Prostate gland (tissue), 2 donors: ENCODE measurements at regions not wholly inside any gene's neighbourhood (a gene's known extent, or its start where the extent isn't known, plus 50 kb on each side); places are given as distances from the start of the nearest gene placed in this dataset.
"Not testable (repeated sequence)": the region's sequence is repeated elsewhere in the genome, so short reads cannot be mapped to it uniquely, and the experiment has no call there.

ENCODE experiments used
- DNase-seq: peaks from one replicate; pipeline ENCODE4 v3.0.0-alpha.2; 2019; ENCODE audit warnings: low spot score
- H3K27ac ChIP-seq, 2 donors: fragments of 200-600 bp; sonication (generic); 2 replicates each; pipeline ENCODE4 v1.5.1; 2017 to 2019
- H3K27me3 ChIP-seq: fragments of 200-600 bp; sonication (generic); replicated peaks from 2 replicates; pipeline ENCODE4 v1.5.1; 2019; ENCODE audit not compliant: insufficient read depth
- H3K36me3 ChIP-seq, 2 donors: fragments of 200-600 bp; sonication (generic); 1 replicate in 1 of 2; 2 replicates in 1 of 2; pipeline versions ENCODE4 v1.5.1 to v1.8.1; 2017 to 2019
- H3K4me1 ChIP-seq: fragments of 200-600 bp; sonication (generic); replicated peaks from 2 replicates; pipeline ENCODE4 v1.5.1; 2019
- H3K4me3 ChIP-seq, 2 donors: fragments of 200-600 bp; sonication (generic); 2 replicates each; pipeline ENCODE4 v1.5.1; 2017 to 2019
- H3K9me3 ChIP-seq: fragments of 200-600 bp; sonication (generic); 2 replicates; pipeline ENCODE4 v1.5.1; 2017
- POLR2A ChIP-seq: fragments of 450-650 bp; IDR thresholded peaks from one replicate; pipeline ENCODE4 v1.6.1; 2016; ENCODE audit warnings: antibody characterized with exemption, mild to moderate bottlenecking
- POLR2AphosphoS5 ChIP-seq: sonication (generic); formaldehyde crosslinking; IDR thresholded peaks from one replicate; pipeline ENCODE4 v1.6.1; 2017; ENCODE audit warnings: antibody characterized with exemption
- WGBS: methylation state at CpG from one replicate; pipeline ENCODE4 v1.1.5; 2018; 5-methylcytosine and 5-hydroxymethylcytosine counted together
- intact Hi-C: fragments of 100-400 bp; cut with DNase I; formaldehyde crosslinking; loops from one replicate; pipeline ENCODE4 v1.14.2; 2022
- TF ChIP-seq, protein P1 (sequence below), 4 experiments: fragments of 200-600 bp in 2 of 4; fragments of 450-650 bp in 2 of 4; sonication (generic) in 2 of 4; IDR thresholded peaks; 1 replicate in 3 of 4; 2 replicates in 1 of 4; pipeline ENCODE4 v1.5.1; 2016 to 2019; ENCODE audit warnings: antibody characterized with exemption in 4 of 4, mild to moderate bottlenecking in 2 of 4, moderate library complexity in 2 of 4

DNA sequence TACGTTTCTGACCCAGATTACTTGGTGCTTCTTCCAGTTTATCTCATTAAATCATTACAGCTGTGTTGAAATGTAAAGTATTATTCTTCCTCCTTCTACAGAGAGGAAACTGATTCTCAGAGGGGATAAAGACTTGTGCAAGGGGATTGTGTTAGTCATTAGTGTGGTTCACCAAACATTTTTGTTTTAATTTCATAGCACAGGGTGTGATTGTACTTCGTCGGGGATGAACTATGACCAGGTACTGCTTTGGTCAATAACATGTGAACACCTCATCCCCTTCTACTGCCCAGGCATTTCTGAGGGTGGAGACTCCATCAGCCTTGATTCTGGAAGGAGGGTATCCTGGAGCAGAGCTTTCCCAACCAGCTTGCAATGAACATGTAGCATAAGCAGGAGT is 120.2 kb upstream of the ALX4 start:
- TF ChIP-seq, protein P1, sequence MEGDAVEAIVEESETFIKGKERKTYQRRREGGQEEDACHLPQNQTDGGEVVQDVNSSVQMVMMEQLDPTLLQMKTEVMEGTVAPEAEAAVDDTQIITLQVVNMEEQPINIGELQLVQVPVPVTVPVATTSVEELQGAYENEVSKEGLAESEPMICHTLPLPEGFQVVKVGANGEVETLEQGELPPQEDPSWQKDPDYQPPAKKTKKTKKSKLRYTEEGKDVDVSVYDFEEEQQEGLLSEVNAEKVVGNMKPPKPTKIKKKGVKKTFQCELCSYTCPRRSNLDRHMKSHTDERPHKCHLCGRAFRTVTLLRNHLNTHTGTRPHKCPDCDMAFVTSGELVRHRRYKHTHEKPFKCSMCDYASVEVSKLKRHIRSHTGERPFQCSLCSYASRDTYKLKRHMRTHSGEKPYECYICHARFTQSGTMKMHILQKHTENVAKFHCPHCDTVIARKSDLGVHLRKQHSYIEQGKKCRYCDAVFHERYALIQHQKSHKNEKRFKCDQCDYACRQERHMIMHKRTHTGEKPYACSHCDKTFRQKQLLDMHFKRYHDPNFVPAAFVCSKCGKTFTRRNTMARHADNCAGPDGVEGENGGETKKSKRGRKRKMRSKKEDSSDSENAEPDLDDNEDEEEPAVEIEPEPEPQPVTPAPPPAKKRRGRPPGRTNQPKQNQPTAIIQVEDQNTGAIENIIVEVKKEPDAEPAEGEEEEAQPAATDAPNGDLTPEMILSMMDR (IDR thresholded peaks at IDR 0.05), result no peak
- TF ChIP-seq POLR2AphosphoS5 (no peak), POLR2A (no peak)
- H3K4me1 ChIP-seq, result no peaks in the 10 kb centered on the region
- 41% methylated on average over 3 of the region's 3 CpGs for WGBS
- H3K36me3 ChIP-seq, result no peaks in the 10 kb centered on the region
- peaks cover 10% of the 10 kb centered on the region for H3K27me3 ChIP-seq
- intact Hi-C loops, result no loop called here
- no peak for DNase-seq
- H3K9me3 ChIP-seq, result no peaks in the 10 kb centered on the region
- no peak overlapping the region for H3K27ac ChIP-seq
- no peak overlapping the region for H3K4me3 ChIP-seq

DNA sequence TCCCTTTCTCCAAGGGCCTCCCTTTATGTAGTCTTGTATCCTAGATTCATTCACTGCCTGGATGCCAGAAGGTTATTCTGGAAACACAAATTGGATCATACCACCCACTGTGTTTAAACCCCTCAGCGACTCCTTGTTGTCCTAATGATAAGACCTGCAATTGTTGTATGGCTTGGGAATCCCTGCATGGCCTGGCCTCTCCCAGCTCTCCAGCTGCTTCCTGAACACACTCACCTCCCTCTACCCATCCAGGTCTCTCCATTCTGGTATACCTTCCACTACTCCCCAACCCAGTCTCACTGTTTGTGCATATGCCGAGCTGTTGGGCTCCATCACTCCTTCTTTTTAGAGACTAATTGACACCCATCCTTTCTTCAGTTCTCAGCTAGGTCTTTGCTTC is 124.3 kb upstream of the ALX4 start:
- no peak for DNase-seq
- no peak overlapping the region for H3K27ac ChIP-seq
- no peaks in the 10 kb centered on the region for H3K4me1 ChIP-seq
- peaks cover 5% of the 10 kb centered on the region for H3K27me3 ChIP-seq
- no peaks in the 10 kb centered on the region for H3K36me3 ChIP-seq
- TF ChIP-seq, protein P1 (IDR thresholded peaks at IDR 0.05), result no peak
- no peak for TF ChIP-seq POLR2AphosphoS5
- TF ChIP-seq POLR2A, result no peak
- intact Hi-C loops, result no loop called here
- H3K9me3 ChIP-seq, result no peaks in the 10 kb centered on the region
- WGBS, result 69% methylated on average over 2 of the region's 2 CpGs
- H3K4me3 ChIP-seq, result no peak overlapping the region

DNA sequence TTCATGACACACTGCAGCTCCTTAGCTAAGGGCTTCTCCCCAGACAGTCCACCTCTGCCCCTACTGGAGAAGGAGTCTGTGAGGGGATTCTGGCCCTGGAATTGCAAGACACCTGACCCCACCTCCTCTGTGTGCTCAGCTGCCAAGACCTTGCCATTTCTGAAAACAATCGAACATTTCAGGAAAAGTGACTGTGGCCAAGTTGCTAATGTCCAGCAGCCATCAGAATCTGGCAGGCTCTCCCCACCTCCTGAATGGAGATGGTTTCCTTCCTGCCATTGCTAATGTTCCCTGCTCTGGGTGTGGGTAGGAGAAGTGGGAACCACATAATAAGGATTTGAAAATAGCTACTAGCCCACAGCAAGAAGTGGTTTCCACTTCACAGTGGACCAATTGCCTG is 127.2 kb upstream of the ALX4 start:
- WGBS, result 53% methylated on average over 1 of the region's 1 CpG
- peaks cover 5% of the 10 kb centered on the region for H3K27me3 ChIP-seq
- no peak overlapping the region for H3K27ac ChIP-seq
- intact Hi-C loops, result no loop called here
- TF ChIP-seq POLR2A (no peak), POLR2AphosphoS5 (no peak)
- TF ChIP-seq, protein P1 (IDR thresholded peaks at IDR 0.05), result no peak
- no peaks in the 10 kb centered on the region for H3K4me1 ChIP-seq
- H3K9me3 ChIP-seq, result no peaks in the 10 kb centered on the region
- no peaks in the 10 kb centered on the region for H3K36me3 ChIP-seq
- DNase-seq, result no peak
- no peak overlapping the region for H3K4me3 ChIP-seq

DNA sequence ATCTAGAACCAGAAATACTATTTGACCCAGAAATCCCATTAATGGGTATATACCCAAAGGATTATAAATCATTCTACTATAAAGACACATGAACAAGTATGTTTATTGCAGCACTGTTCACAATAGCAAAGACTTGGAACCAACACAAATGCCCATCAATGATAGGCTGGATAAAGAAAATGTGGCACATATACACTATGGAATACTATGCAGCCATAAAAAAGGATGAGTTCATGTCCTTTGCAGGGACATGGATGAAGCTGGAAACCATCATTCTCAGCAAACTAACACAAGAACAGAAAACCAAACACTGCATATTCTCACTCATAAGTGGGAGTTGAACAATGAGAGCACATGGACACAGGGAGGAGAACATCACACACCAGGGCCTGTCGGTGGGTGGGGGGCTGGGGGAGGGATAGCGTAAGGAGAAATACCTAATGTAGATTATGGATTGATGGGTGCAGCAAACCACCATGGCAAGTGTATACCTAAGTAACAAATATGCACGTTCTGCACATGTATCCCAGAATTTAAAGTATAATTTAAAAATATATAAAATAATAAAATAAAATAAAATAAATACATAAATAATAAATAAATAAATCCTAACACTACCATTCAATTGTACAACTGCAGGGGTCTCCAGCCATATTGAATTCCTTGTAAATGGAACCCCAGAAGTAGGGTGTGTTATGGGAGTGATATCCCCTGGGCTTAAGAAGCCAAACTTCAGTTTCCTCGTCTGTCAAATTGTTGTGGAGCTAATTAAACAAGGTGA is 122.4 kb upstream of the CD82 start:
- H3K27ac ChIP-seq, DNase-seq, H3K36me3 ChIP-seq, H3K27me3 ChIP-seq, H3K4me1 ChIP-seq, intact Hi-C loops, H3K4me3 ChIP-seq, H3K9me3 ChIP-seq: not testable (repeated sequence)
- 77% methylated on average over 4 of the region's 4 CpGs for WGBS

DNA sequence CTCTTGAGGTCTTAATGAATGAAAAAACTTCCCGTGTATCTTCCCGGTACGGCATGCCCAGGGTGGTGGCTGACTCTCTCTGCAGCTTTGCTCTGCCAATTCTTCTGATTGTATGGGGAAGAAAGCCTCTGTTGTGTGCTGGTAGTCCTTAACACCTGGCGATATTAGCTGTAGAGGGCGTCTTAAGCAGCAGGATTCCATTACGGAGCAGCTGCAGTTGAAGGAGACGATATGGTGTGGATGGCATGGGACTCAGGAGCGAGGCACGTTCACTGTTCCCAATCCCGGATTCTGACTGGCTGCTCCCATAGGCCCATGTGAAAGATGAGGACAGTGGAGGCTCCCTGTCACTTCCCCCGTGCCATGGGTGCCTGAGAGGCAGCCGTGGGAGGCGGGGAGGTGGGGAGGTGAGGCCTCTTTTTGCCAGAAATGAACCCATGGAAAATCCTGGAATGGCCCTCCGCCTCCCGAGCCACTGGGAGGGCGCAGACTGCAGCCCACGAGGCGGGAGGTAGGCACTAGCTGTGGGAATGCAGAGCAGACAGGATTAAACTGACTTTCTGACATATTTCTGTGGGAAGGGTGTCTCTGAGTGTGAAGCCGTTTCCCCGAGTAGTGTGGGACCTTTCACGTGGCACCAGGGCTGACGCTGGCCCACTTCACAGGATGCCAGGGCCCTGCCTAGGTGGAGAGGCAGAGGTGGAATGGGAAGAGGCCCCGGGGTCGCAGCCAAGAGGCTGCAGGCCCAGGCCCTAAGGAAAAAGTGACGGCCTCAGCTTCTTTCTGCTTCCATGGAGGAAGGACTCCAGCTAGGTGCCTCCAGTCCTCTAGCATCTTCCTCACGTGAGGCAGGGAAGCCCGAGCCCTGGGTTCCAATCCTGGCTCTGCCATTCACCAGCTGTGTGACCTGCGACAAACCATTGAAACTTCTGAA is 121.4 kb upstream of the CD82 start:
- Histone ChIP-seq H3K36me3 (no peaks in the 10 kb centered on the region), H3K27me3 (no peaks in the 10 kb centered on the region), H3K9me3 (no peaks in the 10 kb centered on the region), H3K4me3 (no peak overlapping the region), H3K4me1 (no peaks in the 10 kb centered on the region), H3K27ac (no peak overlapping the region)
- TF ChIP-seq, protein P1 (IDR thresholded peaks at IDR 0.05), result no peak
- TF ChIP-seq POLR2A (no peak), POLR2AphosphoS5 (no peak)
- 77% methylated on average over 28 of the region's 28 CpGs for WGBS
- DNase-seq, result no peak
- intact Hi-C loops, result no loop called here
